BE2C (cell line): ENCODE measurements at regions not wholly inside any gene's neighbourhood (a gene's known extent, or its start where the extent isn't known, plus 50 kb on each side); places are given as distances from the start of the nearest gene placed in this dataset.

Experiments used
- DNase-seq: peaks from one replicate; pipeline ENCODE4 v3.0.0-alpha.2; 2020
- H3K27me3 ChIP-seq: fragments of 250-450 bp; sonication (Bioruptor Pico); 2 replicates; pipeline ENCODE4 v1.5.1; 2020; ENCODE audit warnings: mild to moderate bottlenecking
- H3K36me3 ChIP-seq: fragments of 250-450 bp; sonication (Bioruptor Pico); 2 replicates; pipeline ENCODE4 v1.5.1; 2020; ENCODE audit warnings: mild to moderate bottlenecking
- H3K4me1 ChIP-seq: fragments of 250-450 bp; sonication (Bioruptor Pico); 2 replicates; pipeline ENCODE4 v1.5.1; 2020
- H3K4me3 ChIP-seq: 2 replicates; pipeline ENCODE4 v1.5.1; 2011; ENCODE audit warnings: low read depth, low read length
- H3K9me3 ChIP-seq: fragments of 250-450 bp; sonication (Bioruptor Pico); 2 replicates; pipeline ENCODE4 v1.5.1; 2020
- TF ChIP-seq, protein P1 (sequence below): IDR thresholded peaks from 2 replicates; pipeline ENCODE4 v1.5.1; 2012; ENCODE audit warnings: mild to moderate bottlenecking, low read depth, low read length

DNA sequence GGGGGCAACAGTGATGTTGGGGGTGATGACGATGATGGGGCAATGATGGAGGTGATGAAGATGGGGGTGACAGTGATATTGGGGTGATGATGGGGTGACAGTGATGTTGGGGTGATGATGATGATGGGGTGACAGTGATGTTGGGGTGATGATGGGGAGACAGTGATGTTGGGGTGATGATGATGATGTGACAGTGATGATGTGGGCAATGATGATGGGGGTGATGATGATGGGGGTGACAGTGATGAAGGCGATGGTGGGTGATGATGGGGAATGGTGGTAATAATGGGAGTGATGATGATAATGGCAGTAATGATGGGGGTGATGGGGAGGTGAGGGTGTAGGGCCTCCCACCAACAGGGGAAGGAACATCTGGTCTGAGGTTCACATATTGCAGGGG is 150.6 kb downstream of the ERMARD start:
- Histone ChIP-seq H3K9me3 (no peaks in the 10 kb centered on the region), H3K36me3 (no peaks in the 10 kb centered on the region), H3K27me3 (no peaks in the 10 kb centered on the region), H3K4me1 (no peaks in the 10 kb centered on the region), H3K4me3 (no peak overlapping the region)
- TF ChIP-seq, protein P1, sequence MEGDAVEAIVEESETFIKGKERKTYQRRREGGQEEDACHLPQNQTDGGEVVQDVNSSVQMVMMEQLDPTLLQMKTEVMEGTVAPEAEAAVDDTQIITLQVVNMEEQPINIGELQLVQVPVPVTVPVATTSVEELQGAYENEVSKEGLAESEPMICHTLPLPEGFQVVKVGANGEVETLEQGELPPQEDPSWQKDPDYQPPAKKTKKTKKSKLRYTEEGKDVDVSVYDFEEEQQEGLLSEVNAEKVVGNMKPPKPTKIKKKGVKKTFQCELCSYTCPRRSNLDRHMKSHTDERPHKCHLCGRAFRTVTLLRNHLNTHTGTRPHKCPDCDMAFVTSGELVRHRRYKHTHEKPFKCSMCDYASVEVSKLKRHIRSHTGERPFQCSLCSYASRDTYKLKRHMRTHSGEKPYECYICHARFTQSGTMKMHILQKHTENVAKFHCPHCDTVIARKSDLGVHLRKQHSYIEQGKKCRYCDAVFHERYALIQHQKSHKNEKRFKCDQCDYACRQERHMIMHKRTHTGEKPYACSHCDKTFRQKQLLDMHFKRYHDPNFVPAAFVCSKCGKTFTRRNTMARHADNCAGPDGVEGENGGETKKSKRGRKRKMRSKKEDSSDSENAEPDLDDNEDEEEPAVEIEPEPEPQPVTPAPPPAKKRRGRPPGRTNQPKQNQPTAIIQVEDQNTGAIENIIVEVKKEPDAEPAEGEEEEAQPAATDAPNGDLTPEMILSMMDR, result no peak
- DNase-seq, result no peak

DNA sequence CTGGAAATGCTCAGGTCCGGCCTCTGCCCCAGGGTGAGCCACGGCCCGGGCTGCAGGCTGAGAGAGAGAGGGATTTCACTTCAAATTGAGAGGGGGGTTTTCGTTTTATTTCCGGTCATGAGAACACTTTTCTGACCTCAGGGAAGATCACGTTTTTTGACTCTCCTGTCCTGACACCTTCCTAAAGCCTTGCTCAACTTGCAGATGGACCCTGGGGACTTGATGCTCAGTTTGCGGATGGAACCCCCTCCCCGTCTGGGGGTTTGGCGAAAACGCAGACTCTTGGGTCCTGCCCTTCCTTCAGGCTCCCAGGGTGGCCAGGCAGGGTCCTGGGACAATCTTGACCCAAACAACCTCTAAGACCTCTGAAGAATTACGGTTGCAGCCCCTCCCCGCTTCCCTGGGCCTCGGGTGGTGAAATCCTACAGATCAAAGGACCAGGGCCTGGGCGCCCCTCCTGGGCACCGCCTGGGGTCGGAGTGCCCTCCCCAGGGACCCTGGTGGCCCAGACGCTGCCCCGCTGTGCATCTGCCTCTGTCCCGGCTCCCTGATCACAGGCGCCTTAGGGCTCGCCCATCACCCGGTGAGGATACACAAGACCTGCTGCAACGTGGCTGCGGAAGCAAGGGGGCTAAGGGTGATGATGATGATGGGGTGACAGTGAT is 148.2 kb downstream of the ERMARD start:
- DNase-seq, result peak; percentile 54
- H3K9me3 ChIP-seq, result no peaks in the 10 kb centered on the region
- H3K36me3 ChIP-seq, result no peaks in the 10 kb centered on the region
- TF ChIP-seq, protein P1, result no peak
- no peaks in the 10 kb centered on the region for H3K4me1 ChIP-seq
- no peaks in the 10 kb centered on the region for H3K27me3 ChIP-seq
- no peak overlapping the region for H3K4me3 ChIP-seq

DNA sequence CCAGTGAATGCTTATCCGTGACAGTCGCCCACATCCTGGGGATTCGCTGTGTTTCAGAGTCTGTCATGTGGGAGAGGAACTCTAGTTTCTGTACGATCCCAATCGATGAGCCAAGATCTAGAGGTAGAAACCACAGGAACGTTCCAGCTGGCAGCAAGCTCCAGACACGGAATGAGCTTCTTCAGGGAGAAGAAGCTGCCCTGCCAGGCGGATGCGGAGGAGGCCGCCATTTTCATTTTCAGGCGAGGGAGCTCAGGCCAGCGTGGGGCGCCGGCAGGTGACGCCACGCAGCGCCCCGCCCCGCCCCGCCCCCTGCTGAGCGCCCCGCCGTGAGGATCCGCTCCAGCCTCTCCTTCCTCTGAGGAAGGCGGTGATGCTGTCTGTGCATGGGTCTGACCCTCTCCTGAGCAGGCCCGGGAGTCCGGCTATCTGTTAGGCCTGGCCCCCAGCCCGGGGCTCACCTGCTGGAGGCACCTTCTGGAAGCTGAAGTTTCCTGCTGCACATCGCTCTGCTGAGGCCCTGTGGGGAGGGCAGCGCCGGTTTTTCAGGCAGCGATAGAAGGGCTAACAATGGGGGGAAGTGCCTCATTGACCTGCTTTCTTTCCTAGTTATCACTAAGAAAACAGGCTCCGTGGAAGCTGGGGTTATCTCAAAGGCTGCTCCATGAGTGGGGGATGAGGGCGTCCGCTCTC is 147.5 kb downstream of the ERMARD start:
- DNase-seq, result no peak
- TF ChIP-seq, protein P1, result no peak
- H3K9me3 ChIP-seq, result no peaks in the 10 kb centered on the region
- H3K4me3 ChIP-seq, result no peak overlapping the region
- H3K36me3 ChIP-seq, result no peaks in the 10 kb centered on the region
- no peaks in the 10 kb centered on the region for H3K27me3 ChIP-seq
- no peaks in the 10 kb centered on the region for H3K4me1 ChIP-seq

DNA sequence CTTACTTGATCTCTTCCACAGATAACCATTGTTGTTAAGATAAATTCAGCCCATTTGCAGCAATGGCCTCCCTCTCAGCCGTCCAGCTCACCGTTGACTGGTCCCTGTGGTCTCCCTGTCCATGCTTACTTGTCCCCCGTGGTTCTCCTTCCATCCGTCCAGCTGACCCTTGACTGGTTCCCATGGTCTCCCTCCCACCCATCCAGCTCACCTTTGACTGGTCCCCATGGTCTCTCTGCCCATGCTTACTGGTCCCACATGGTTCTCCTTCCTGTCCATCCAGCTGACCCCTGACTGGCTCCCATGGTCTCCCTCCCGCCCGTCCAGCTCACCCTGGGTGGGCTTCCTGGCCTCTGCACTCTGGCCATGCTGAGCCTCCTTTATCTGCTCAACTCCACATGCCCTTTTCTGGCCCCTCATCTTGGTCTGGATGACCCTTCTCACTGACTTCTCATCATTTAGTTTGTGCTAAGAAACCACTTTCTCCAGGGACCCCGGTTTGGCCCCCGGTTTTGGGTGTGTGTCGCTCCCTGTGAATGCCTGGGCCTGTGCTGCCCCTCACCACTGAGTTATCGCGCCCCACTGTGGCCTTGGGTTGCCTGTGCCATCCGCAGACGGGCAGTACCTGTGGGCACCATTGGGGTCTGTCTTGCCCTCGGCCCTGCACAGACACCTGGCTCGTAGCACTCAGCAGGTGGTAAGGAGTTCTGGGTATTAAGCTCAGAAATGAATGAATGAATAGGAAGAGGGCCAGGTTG is 146.4 kb downstream of the ERMARD start:
- Histone ChIP-seq H3K4me1 (no peaks in the 10 kb centered on the region), H3K9me3 (no peaks in the 10 kb centered on the region), H3K36me3 (no peaks in the 10 kb centered on the region), H3K4me3 (no peak overlapping the region), H3K27me3 (no peaks in the 10 kb centered on the region)
- TF ChIP-seq, protein P1, result no peak
- DNase-seq, result no peak

DNA sequence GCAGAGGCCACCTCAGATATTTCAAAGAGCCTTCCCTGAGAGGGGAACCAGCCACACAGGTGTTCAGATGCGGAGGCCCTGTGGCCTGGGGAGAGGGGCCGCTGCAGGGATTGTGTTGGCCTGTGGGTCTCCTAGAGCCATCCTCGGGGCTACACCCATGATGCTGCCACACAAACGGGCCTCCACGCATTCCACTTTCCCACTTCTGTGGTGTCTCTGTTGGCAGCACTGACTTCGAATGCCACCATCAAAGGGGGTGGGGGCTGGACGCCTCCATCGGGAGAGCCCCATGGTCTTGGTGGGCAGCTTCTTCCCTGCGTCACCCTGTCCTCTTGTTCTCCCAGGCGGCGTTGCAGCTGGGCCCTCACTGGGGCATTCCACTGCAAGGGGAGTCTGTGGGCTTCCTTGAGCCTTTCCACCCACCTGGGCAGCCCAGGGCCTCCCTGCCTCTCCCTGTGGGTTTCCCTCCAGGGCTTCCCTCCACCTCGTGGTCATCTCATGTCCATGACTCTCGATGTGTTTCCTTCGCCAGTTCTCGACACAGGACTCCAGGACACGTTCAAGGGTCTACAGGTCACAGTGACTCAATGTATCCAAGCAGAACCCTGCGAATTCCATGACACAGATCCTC is 145.5 kb downstream of the ERMARD start:
- H3K9me3 ChIP-seq, result no peaks in the 10 kb centered on the region
- no peaks in the 10 kb centered on the region for H3K36me3 ChIP-seq
- no peak overlapping the region for H3K4me3 ChIP-seq
- TF ChIP-seq, protein P1, result no peak
- DNase-seq, result no peak
- no peaks in the 10 kb centered on the region for H3K27me3 ChIP-seq
- H3K4me1 ChIP-seq, result no peaks in the 10 kb centered on the region
